Ovary (tissue), 7 donors: ENCODE measurements at regions not wholly inside any gene's neighbourhood (a gene's known extent, or its start where the extent isn't known, plus 50 kb on each side); places are given as distances from the start of the nearest gene placed in this dataset.
"Not testable (repeated sequence)": the region's sequence is repeated elsewhere in the genome, so short reads cannot be mapped to it uniquely, and the experiment has no call there.

Experiments
- DNase-seq, 5 donors: peaks; one replicate each; pipeline ENCODE4 v3.0.0-alpha.2; 2019 to 2020
- H3K27ac ChIP-seq, 2 donors: fragments of 200-600 bp; one replicate each; pipeline versions ENCODE4 v1.5.1 to v1.8.0; 2019 to 2022
- H3K27me3 ChIP-seq: fragments of 200-600 bp; one replicate; pipeline ENCODE4 v1.8.0; 2022
- H3K36me3 ChIP-seq: fragments of 200-600 bp; sonication (generic); one replicate; pipeline ENCODE4 v1.5.1; 2019
- H3K4me1 ChIP-seq: one replicate; pipeline ENCODE4 v1.8.1; 2013; ENCODE audit warnings: mild to moderate bottlenecking, moderate library complexity; ENCODE audit not compliant: insufficient read depth
- H3K4me3 ChIP-seq: fragments of 200-600 bp; sonication (generic); one replicate; pipeline ENCODE4 v1.5.1; 2017
- H3K9me3 ChIP-seq, 2 donors: fragments of 200-600 bp in 1 of 2; sonication (generic) in 1 of 2; one replicate each; pipeline versions ENCODE4 v1.5.1 to v1.8.1; 2013 to 2019; ENCODE audit warnings: mild to moderate bottlenecking in 1 of 2, moderate library complexity in 1 of 2
- CTCF ChIP-seq, 3 donors: fragments of 450-650 bp in 2 of 3; fragments of 200-600 bp in 1 of 3; IDR thresholded peaks; one replicate each; pipeline versions ENCODE4 v1.5.1 to v1.8.0; 2016 to 2022; ENCODE audit warnings: antibody characterized with exemption in 3 of 3, mild to moderate bottlenecking in 1 of 3
- EP300 ChIP-seq: sonication (generic); formaldehyde crosslinking; IDR thresholded peaks from one replicate; pipeline ENCODE4 v1.6.1; 2017; ENCODE audit warnings: antibody characterized with exemption
- POLR2A ChIP-seq: fragments of 450-650 bp; IDR thresholded peaks from one replicate; pipeline ENCODE4 v1.6.1; 2017; ENCODE audit warnings: antibody characterized with exemption, mild to moderate bottlenecking, moderate library complexity
- WGBS, 3 donors: extraction: QIAGEN DNeasy Blood & Tissue Kit in 1 of 3; methylation state at CpG; one replicate each; pipeline versions ENCODE4 v1.1.5 to v1.1.7; 2013 to 2017; 5-methylcytosine and 5-hydroxymethylcytosine counted together
- intact Hi-C, 4 donors: fragments of 100-400 bp; cut with DNase I; formaldehyde crosslinking; loops; one replicate each; pipeline versions ENCODE4 v1.11.0 to v1.15.1; 2022 to 2023
- donor health status: DM: no; HTN: no; CAD: no; lungs with moderate emphysema.
- donor health status: DM: no; HTN: no; CAD: no.
- donor health status: Bipolar disorder and iron deficiency.
- donor health status: DM: no; HTN: no; CAD: no.
- donor health status: DM: yes; HTN: yes; CAD: no.

- no peak overlapping the region for H3K27ac ChIP-seq
- H3K9me3 ChIP-seq, result no peaks in the 10 kb centered on the region
- 83 to 88% (median 87%) methylated on average over 17 of the region's 17 CpGs for WGBS, 3 donors
- peak in 2 of 5 donors; percentile 13 to 42 for DNase-seq
- intact Hi-C loops, result no loop called here
- no peaks in the 10 kb centered on the region for H3K36me3 ChIP-seq
- no peak overlapping the region for H3K4me3 ChIP-seq
- TF ChIP-seq POLR2A, result no peak
- TF ChIP-seq CTCF (IDR thresholded peaks at IDR 0.05), result no peak
- TF ChIP-seq EP300, result no peak
- no peaks in the 10 kb centered on the region for H3K27me3 ChIP-seq
- H3K4me1 ChIP-seq, result no peaks in the 10 kb centered on the region
Measured at GRCh38 chr15:20357481-20358065, 184.0 kb downstream of the GOLGA6L6 start.

GRCh38 chr15:20356911-20357480 lies 184.6 kb downstream of the GOLGA6L6 start:
- WGBS, 3 donors, result 76 to 82% (median 79%) methylated on average over 18 of the region's 18 CpGs
- Histone ChIP-seq H3K9me3 (no peaks in the 10 kb centered on the region), H3K27me3 (no peaks in the 10 kb centered on the region), H3K36me3 (no peaks in the 10 kb centered on the region), H3K4me1 (no peaks in the 10 kb centered on the region), H3K4me3 (no peak overlapping the region), H3K27ac (no peak overlapping the region)
- DNase-seq, result peak in 2 of 5 donors; percentile 15 to 37
- intact Hi-C loops, result no loop called here
- no peak for TF ChIP-seq CTCF (IDR thresholded peaks at IDR 0.05)
- no peak for TF ChIP-seq POLR2A
- no peak for TF ChIP-seq EP300

- DNase-seq, result peak in 4 of 5 donors; percentile 49 to 72 (median 62)
- intact Hi-C loops, result no loop called here
- H3K27me3 ChIP-seq, result no peaks in the 10 kb centered on the region
- WGBS, 3 donors, result 48 to 70% (median 64%) methylated on average over 17 of the region's 17 CpGs
- TF ChIP-seq EP300, result no peak
- TF ChIP-seq POLR2A, result no peak
- TF ChIP-seq CTCF (IDR thresholded peaks at IDR 0.05), result peak; percentile 17 to 93 (median 45)
- no peak overlapping the region for H3K27ac ChIP-seq
- no peak overlapping the region for H3K4me3 ChIP-seq
- H3K4me1 ChIP-seq, result no peaks in the 10 kb centered on the region
- no peaks in the 10 kb centered on the region for H3K9me3 ChIP-seq
- H3K36me3 ChIP-seq, result no peaks in the 10 kb centered on the region
Measured at GRCh38 chr15:20356444-20356910, 185.1 kb downstream of the GOLGA6L6 start.

- H3K27me3 ChIP-seq, result no peaks in the 10 kb centered on the region
- 71 to 80% (median 75%) methylated on average over 6 of the region's 6 CpGs for WGBS, 3 donors
- no peaks in the 10 kb centered on the region for H3K9me3 ChIP-seq
- H3K4me1 ChIP-seq, result no peaks in the 10 kb centered on the region
- intact Hi-C loops, result no loop called here
- DNase-seq, result peak in 1 of 5 donors; percentile 33
- TF ChIP-seq POLR2A, result no peak
- no peak for TF ChIP-seq EP300
- no peak for TF ChIP-seq CTCF (IDR thresholded peaks at IDR 0.05)
- no peaks in the 10 kb centered on the region for H3K36me3 ChIP-seq
- no peak overlapping the region for H3K4me3 ChIP-seq
- H3K27ac ChIP-seq, result no peak overlapping the region
Measured at GRCh38 chr15:20355256-20355868, 186.2 kb downstream of the GOLGA6L6 start.

- H3K36me3 ChIP-seq, H3K4me3 ChIP-seq, H3K9me3 ChIP-seq, H3K27me3 ChIP-seq, H3K4me1 ChIP-seq, H3K27ac ChIP-seq, intact Hi-C loops: not testable (repeated sequence)
- peak in 1 of 5 donors; percentile 23 for DNase-seq
- 59 to 63% (median 61%) methylated on average over 5 of the region's 5 CpGs for WGBS, 3 donors
Measured at GRCh38 chr15:20354884-20355223, 186.7 kb downstream of the GOLGA6L6 start.
